ENCODE measurements at regions not wholly inside any gene's neighbourhood (a gene's known extent, or its start where the extent isn't known, plus 50 kb on each side); places are given as distances from the start of the nearest gene placed in this dataset.

DNA sequence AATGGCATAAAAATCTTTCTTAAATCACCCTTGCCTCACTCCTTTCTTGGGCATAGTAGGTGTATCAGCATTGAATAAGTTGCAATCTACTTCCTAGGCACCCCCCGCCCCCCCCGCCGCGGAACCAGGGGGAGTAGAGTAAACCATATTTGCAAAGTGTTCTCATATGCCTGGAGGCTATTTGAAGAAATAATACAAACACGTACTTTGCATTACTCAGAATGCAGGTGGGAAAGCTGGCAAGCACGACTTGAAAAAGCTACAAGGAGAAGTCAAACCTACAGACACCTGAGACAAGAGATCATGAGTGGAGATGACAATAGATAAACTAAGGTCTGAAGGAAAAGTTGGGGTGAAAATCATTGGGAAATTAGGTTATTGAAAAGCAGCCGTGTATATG is 65.6 kb downstream of the POM121L12 start:
- ChIA-PET POLR2A (no interaction called here), CTCF (no interaction called here)
- Mint-ChIP-seq H3K27ac (no peak overlapping the region), H3K27me3 (ENCODE audit: low read depth) (no peaks in the 10 kb centered on the region), H3K9me3 (no peaks in the 10 kb centered on the region), H3K36me3 (no peaks in the 10 kb centered on the region), H3K4me1 (peaks cover 5% of the 10 kb centered on the region), H3K4me3 (no peak overlapping the region)
- TF ChIP-seq, protein P1, sequence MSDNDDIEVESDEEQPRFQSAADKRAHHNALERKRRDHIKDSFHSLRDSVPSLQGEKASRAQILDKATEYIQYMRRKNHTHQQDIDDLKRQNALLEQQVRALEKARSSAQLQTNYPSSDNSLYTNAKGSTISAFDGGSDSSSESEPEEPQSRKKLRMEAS (CRISPR knock-in tag; IDR thresholded peaks at IDR 0.05), result no peak
- TF ChIP-seq, protein P2, sequence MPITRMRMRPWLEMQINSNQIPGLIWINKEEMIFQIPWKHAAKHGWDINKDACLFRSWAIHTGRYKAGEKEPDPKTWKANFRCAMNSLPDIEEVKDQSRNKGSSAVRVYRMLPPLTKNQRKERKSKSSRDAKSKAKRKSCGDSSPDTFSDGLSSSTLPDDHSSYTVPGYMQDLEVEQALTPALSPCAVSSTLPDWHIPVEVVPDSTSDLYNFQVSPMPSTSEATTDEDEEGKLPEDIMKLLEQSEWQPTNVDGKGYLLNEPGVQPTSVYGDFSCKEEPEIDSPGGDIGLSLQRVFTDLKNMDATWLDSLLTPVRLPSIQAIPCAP (CRISPR knock-in tag; IDR thresholded peaks at IDR 0.05), result no peak
- TF ChIP-seq ZBTB21 (CRISPR knock-in tag; IDR thresholded peaks at IDR 0.05; ENCODE audit: borderline replicate concordance), result no peak
- no peak for TF ChIP-seq PRRX2 (CRISPR knock-in tag; IDR thresholded peaks at IDR 0.05)
- no peak for TF ChIP-seq KAT7 (CRISPR knock-in tag; IDR thresholded peaks at IDR 0.05; ENCODE audit: borderline replicate concordance)
- TF ChIP-seq, protein P3, sequence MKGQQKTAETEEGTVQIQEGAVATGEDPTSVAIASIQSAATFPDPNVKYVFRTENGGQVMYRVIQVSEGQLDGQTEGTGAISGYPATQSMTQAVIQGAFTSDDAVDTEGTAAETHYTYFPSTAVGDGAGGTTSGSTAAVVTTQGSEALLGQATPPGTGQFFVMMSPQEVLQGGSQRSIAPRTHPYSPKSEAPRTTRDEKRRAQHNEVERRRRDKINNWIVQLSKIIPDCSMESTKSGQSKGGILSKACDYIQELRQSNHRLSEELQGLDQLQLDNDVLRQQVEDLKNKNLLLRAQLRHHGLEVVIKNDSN (CRISPR knock-in tag; IDR thresholded peaks at IDR 0.05), result no peak
- TF ChIP-seq ESRRA (CRISPR knock-in tag; IDR thresholded peaks at IDR 0.05; ENCODE audit: borderline replicate concordance), result no peak
- TF ChIP-seq NFATC4 (CRISPR knock-in tag; IDR thresholded peaks at IDR 0.05), result no peak
- no peak for TF ChIP-seq HMGA2 (CRISPR knock-in tag; IDR thresholded peaks at IDR 0.05)
- no peak for TF ChIP-seq ZNF671 (CRISPR knock-in tag; IDR thresholded peaks at IDR 0.05)
- TF ChIP-seq, protein P4, sequence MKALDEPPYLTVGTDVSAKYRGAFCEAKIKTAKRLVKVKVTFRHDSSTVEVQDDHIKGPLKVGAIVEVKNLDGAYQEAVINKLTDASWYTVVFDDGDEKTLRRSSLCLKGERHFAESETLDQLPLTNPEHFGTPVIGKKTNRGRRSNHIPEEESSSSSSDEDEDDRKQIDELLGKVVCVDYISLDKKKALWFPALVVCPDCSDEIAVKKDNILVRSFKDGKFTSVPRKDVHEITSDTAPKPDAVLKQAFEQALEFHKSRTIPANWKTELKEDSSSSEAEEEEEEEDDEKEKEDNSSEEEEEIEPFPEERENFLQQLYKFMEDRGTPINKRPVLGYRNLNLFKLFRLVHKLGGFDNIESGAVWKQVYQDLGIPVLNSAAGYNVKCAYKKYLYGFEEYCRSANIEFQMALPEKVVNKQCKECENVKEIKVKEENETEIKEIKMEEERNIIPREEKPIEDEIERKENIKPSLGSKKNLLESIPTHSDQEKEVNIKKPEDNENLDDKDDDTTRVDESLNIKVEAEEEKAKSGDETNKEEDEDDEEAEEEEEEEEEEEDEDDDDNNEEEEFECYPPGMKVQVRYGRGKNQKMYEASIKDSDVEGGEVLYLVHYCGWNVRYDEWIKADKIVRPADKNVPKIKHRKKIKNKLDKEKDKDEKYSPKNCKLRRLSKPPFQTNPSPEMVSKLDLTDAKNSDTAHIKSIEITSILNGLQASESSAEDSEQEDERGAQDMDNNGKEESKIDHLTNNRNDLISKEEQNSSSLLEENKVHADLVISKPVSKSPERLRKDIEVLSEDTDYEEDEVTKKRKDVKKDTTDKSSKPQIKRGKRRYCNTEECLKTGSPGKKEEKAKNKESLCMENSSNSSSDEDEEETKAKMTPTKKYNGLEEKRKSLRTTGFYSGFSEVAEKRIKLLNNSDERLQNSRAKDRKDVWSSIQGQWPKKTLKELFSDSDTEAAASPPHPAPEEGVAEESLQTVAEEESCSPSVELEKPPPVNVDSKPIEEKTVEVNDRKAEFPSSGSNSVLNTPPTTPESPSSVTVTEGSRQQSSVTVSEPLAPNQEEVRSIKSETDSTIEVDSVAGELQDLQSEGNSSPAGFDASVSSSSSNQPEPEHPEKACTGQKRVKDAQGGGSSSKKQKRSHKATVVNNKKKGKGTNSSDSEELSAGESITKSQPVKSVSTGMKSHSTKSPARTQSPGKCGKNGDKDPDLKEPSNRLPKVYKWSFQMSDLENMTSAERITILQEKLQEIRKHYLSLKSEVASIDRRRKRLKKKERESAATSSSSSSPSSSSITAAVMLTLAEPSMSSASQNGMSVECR (CRISPR knock-in tag; IDR thresholded peaks at IDR 0.05; ENCODE audit: borderline replicate concordance), result no peak
- no peak for ATAC-seq
- DNase-seq (ENCODE audit: low spot score), result no peak

DNA sequence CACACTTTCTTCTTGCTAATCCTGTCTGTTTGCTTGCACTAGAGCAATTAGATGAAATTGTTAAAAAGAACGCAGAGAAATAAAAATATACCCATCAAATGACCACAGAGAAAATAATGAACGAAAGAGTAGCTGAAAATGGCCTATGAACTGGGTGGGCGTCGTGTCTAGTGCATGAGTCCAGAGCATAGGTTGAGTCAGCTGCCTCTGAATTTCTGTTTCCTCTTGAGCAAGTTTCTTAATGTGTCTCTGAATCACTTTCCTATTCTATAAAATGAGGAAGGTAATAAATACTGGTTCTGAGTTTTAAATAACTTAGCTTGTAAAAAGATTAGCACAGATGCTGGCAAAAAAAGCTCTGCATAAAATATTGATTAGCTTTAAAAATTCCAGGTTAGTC is 75.0 kb downstream of the POM121L12 start:
- DNase-seq (ENCODE audit: low spot score), result no peak
- POLR2A ChIA-PET, result no interaction called here
- CTCF ChIA-PET, result no interaction called here

More for the DNA sequence above, 75.0 kb downstream of the POM121L12 start:
- ATAC-seq, result no peak
- Mint-ChIP-seq H3K4me3 (no peak overlapping the region), H3K9me3 (no peaks in the 10 kb centered on the region), H3K4me1 (peaks cover 12% of the 10 kb centered on the region), H3K27me3 (ENCODE audit: low read depth) (no peaks in the 10 kb centered on the region), H3K36me3 (no peaks in the 10 kb centered on the region), H3K27ac (no peak overlapping the region)
- no peak for TF ChIP-seq GRHL2 (CRISPR knock-in tag; IDR thresholded peaks at IDR 0.05; ENCODE audit: insufficient replicate concordance, severe bottlenecking)
- TF ChIP-seq, protein P5, sequence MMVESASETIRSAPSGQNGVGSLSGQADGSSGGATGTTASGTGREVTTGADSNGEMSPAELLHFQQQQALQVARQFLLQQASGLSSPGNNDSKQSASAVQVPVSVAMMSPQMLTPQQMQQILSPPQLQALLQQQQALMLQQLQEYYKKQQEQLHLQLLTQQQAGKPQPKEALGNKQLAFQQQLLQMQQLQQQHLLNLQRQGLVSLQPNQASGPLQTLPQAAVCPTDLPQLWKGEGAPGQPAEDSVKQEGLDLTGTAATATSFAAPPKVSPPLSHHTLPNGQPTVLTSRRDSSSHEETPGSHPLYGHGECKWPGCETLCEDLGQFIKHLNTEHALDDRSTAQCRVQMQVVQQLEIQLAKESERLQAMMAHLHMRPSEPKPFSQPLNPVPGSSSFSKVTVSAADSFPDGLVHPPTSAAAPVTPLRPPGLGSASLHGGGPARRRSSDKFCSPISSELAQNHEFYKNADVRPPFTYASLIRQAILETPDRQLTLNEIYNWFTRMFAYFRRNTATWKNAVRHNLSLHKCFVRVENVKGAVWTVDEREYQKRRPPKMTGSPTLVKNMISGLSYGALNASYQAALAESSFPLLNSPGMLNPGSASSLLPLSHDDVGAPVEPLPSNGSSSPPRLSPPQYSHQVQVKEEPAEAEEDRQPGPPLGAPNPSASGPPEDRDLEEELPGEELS (CRISPR knock-in tag; IDR thresholded peaks at IDR 0.05), result no peak
- TF ChIP-seq HMGA2 (CRISPR knock-in tag; IDR thresholded peaks at IDR 0.05), result no peak
- TF ChIP-seq, protein P6, sequence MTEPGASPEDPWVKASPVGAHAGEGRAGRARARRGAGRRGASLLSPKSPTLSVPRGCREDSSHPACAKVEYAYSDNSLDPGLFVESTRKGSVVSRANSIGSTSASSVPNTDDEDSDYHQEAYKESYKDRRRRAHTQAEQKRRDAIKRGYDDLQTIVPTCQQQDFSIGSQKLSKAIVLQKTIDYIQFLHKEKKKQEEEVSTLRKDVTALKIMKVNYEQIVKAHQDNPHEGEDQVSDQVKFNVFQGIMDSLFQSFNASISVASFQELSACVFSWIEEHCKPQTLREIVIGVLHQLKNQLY (CRISPR knock-in tag; IDR thresholded peaks at IDR 0.05), result no peak

Data from WTC11 (cell line).